ENCODE measurements at regions not wholly inside any gene's neighbourhood (a gene's known extent, or its start where the extent isn't known, plus 50 kb on each side); places are given as distances from the start of the nearest gene placed in this dataset.
"Not testable (repeated sequence)": the region's sequence is repeated elsewhere in the genome, so short reads cannot be mapped to it uniquely, and the experiment has no call there.

- no peak for DNase-seq
These were observed 578.4 kb downstream of the SLCO4C1 start for GRCh38 chr5:101717721-101718120.

DNA sequence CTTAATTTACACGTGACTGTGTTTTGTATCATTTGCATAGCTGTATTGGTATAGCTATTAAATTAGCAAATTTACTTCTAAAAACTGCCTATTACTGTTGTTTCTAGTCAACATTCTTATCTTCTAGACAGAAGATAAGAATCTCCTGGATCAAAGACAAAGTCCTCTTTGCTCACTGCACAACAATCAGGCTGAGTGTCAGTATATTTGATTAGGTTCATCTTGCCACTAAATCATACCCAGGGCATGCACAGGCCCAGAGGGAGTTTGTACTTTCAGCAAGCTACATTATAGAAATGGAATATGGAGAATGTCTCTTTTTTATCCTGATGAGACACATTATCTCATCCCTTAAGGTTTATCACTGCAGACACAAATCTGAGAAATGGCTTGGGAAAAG is 579.1 kb downstream of the SLCO4C1 start:
- DNase-seq: no peak

- DNase-seq: not testable (repeated sequence)
These were observed 580.3 kb downstream of the SLCO4C1 start for GRCh38 chr5:101715790-101716189.

- no peak for DNase-seq
These were observed 606.8 kb downstream of the SLCO4C1 start for GRCh38 chr5:101689306-101689705.

DNA sequence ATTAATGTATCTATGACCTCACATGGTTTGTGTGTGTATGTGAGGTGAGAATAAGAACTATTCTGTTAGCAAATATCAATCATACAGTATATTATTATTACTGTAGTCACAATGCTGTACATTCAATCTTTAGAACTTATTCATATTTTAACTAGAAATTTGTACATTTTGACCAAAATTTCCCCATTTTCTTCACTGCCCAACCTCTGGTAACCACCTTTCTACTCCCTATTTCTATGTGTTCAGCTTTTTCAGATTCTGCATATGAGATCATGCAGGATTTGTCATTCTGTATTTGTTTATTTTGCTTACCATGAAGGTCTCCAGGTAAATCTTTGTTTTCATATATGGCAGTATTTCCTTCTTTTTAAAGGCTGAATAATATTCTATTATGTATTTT is 607.9 kb downstream of the SLCO4C1 start:
- DNase-seq: no peak

DNA sequence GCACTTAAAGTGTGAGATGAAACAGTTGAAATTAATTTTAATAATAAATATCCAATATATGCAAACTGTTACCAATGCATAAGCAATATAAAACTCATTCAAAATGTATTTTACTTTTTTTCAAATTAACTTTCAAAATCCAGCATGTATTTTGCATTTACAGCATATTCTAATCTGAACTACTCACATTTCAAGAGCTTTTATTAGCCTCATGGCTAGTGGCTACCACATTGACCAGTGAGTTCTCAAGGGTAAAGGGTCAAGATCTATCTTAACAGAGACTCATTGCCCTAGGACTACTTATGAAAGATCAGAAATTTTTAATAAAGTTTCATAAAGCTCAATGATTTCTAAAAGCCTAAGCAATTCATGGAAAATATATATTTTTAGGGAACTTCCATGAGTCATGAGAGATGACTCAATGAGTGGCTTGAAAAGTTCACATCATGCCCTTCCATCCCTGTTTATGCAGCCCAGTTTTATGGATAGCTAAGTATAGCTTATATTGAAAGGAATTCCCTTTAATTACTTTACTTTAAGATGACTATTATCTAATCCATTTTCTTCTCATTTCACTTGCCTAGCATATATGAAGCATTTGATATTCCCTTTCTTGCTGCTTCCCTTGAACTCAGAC is 608.6 kb downstream of the SLCO4C1 start:
- no peak for DNase-seq

DNA sequence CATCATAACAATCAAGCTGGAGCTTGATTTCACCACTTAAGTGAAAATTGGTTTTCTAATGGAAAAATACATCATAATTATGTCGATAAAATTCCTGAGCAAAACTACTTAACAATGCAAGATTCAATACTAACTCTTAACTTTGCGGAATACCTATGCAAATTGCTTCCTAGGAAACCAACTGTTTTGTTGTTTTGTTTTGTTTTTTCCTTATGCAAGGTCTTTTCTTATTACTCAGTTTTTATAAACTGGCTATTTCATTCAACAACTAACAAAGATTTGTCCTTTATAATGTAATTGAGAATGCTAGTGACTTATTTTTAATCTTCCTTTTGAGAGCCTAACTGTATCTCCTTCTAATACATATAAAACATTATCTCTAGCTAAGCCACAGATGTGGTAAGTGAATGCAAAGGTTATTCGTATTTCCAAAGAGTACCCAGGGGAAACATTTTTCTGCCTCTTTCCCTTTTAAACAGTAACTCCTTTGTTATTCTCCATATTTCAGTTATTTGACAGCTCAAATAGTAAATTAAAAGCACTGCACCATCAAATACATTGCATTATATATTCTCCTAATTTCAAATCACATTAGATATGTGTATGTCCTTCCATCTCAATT is 609.4 kb downstream of the SLCO4C1 start:
- no peak for DNase-seq

DNA sequence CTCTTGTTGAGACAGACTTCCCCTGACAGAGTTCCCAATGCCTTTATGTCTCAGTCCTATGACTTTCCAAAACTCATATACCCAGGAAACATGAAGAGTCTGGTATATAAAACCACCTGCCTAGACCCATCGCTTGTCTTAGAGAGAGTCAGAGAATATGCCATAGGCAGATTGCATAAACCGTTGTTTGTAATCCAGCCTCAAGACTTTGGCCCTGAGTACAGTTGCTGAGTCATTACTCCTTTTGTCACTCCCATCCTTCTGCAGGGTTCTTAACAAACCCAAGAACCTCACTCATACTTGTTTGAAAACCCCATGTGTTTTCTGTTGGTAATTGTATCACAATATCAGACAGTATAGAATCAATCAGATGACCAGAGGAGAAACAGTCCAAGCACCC is 616.3 kb downstream of the SLCO4C1 start:
- no peak for DNase-seq

GRCh38 chr5:101678481-101679193 is 617.4 kb downstream of the SLCO4C1 start:
- DNase-seq: peak; percentile 34

DNA sequence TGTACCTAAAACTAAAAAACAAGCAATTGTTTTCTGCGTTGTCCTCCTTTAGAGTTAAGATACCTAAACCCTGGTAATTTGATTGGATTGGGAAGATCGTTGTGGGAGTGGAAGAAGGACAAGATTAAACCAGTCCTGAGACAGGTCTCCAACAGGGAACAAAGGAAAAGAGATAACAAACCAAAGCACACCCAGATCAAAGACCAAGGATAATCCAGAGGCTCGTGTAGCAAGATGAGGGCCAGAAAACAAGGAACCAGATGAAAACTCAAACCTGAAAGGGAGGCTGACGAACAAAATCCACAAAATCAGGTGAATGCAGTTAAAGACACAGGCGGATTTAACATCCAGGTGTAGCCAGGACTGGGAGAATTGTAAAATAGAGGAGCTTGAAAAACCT is 618.1 kb downstream of the SLCO4C1 start:
- DNase-seq: no peak

- DNase-seq: no peak
These were observed 619.4 kb downstream of the SLCO4C1 start for GRCh38 chr5:101676646-101677045.

DNA sequence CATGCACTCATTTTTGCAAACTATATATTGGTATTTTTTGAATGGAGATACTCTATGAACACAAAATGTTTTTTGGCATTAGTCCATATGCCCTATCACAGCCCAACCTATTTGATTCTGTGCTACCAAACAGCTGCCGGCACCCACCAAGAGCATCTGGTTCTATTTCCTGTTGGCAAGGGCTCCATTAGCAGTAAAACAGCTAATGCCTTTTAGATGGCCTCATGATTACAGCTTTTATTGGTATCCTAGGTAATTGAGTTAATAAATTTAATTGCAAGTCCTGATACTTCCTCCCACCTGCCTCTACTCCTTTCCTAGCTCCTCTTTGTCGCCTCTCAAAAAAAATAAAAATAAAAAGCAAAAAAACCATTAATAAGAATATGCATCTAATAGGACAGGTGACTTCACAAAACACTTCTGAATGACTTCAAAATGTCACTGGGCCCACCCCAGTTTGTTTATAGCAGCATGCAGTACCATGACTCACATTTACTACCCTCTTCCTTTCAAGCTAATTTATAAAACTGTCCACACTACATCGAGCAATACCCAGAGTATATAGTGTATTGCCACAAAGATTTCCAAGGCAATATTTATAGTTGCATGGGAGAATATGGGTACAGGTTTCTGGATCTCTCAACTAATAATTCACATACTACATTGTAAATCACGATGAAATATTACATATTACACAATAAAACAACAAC is 620.4 kb downstream of the SLCO4C1 start:
- peak; percentile 4 for DNase-seq

GRCh38 chr5:101673120-101673519 is 623.0 kb downstream of the SLCO4C1 start:
- no peak for DNase-seq

GRCh38 chr5:101664071-101664791 is 631.9 kb downstream of the SLCO4C1 start:
- no peak for DNase-seq

- no peak for DNase-seq
These were observed 632.5 kb downstream of the SLCO4C1 start for GRCh38 chr5:101663543-101663942.

DNA sequence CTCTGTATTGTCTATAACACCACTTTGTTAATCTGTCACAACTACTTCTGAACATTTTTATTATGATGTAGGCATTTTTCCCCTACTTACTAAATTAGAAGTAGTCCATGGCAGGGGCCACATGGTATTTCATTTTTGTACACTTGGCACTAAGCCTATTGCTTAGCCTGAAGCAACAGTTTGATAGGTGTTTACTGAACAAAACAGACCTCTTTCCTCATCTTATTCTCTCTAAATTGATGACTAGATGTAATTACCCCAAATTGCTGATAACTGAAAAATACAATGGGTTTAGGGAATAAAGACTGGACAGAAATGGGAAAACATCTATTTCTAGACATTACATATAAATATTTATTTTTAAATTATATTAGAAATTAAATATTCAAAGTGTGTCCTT is 633.8 kb downstream of the SLCO4C1 start:
- no peak for DNase-seq

DNA sequence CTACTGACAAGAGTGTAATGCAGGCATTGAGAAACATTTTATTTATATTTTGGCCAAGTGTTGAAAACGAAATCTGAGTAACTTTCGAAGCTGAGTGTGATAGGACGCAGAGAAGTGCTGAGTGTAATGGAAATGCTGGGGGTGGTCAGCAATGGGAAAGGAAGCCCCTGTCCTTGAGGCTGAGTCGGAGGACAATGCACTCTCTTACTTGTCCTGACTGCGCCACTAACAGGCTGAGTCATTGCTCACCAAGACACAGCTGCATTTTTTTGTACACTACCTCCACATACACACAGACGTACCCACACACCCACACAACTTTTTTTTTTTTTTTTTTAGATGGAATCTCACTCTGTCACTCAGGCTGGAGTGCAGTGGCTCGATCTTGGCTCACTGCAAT is 637.7 kb downstream of the SLCO4C1 start:
- no peak for DNase-seq

DNA sequence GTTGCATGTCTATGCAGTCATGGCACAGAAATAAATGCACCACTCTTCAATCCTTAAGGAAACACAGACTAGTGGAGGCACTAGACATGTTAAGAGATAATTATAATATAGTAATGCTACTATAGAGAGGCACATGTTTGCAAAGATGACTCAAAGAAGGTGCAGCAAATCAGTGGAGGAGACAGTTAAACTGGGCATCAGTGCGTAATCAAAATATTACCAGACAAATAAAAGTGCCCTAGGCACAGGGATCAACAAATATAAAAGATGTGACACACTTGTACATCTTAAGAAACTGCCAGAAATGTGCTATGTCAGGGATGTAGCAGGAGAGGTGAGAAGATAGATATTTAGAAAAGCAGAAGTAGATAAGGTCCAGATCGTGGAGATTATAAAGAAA is 642.1 kb downstream of the SLCO4C1 start:
- no peak for DNase-seq

- DNase-seq: no peak
These were observed 648.2 kb downstream of the SLCO4C1 start for GRCh38 chr5:101647861-101648260.

DNA sequence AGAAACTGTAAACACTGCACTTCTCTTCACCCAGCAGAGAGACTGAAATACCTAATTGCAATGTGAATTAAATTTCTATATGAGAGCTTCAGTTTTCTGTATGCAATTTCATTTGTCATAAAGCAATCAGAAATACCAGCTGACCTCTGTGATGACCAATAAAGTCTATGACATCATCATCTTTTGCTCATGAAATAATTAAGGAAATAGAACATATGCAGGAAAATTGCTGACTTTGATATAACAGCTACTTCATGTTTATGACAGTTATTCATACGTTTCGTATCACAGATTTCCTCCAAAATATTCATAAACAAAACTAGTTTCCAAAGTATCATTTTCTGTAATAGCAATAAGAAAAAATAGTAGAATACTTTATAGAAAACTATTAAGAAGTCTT is 652.3 kb downstream of the SLCO4C1 start:
- DNase-seq: no peak

- no peak for DNase-seq
These were observed 658.5 kb downstream of the SLCO4C1 start for GRCh38 chr5:101637599-101637998.

- DNase-seq: not testable (repeated sequence)
These were observed 668.3 kb downstream of the SLCO4C1 start for GRCh38 chr5:101627770-101628169.

DNA sequence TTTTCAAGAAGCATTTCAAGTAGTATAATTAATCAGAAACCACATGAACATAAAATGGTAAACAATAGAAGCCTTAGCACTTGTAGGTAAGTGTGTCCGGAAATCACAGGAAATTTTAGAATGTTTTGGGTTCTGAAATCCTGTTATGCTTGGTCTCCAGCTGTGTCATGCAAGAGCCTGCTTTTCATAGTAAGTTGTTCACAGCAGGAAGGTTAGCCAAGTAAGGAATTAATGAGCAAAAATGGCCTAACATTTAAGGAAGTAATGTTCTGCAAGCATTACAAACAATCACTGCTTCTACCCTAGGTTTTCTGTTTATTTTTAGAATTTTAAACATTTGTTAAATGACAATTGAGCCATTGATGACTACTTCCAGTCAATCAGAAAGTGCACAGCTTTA is 669.5 kb downstream of the SLCO4C1 start:
- DNase-seq: no peak
